Endodermal cell (in vitro differentiated cells): ENCODE measurements at regions not wholly inside any gene's neighbourhood (a gene's known extent, or its start where the extent isn't known, plus 50 kb on each side); places are given as distances from the start of the nearest gene placed in this dataset.

Experiments
- DNase-seq: peaks from one replicate; pipeline ENCODE4 v3.0.0-alpha.2; 2017
- H3K27ac ChIP-seq: 2 replicates; pipeline ENCODE4 v1.5.1; 2013; ENCODE audit warnings: mild to moderate bottlenecking, low read depth, low read length, moderate library complexity
- H3K27me3 ChIP-seq: 2 replicates; pipeline ENCODE4 v1.6.1; 2013; ENCODE audit warnings: mild to moderate bottlenecking, low read length, moderate library complexity; ENCODE audit not compliant: insufficient read depth, control insufficient read depth, poor library complexity, severe bottlenecking
- H3K36me3 ChIP-seq: 2 replicates; pipeline ENCODE4 v1.7.0; 2013; ENCODE audit warnings: mild to moderate bottlenecking, low read length, moderate library complexity; ENCODE audit not compliant: control insufficient read depth, insufficient read depth
- H3K4me1 ChIP-seq: one replicate; pipeline ENCODE4 v1.7.0; 2013; ENCODE audit warnings: low read length; ENCODE audit not compliant: control insufficient read depth, insufficient read depth
- H3K4me3 ChIP-seq: 2 replicates; pipeline ENCODE4 v1.5.1; 2013; ENCODE audit warnings: mild to moderate bottlenecking, low read length, moderate library complexity
- H3K9ac ChIP-seq: 2 replicates; pipeline ENCODE4 v1.6.1; 2013; ENCODE audit warnings: mild to moderate bottlenecking, low read length, moderate library complexity; ENCODE audit not compliant: poor library complexity, severe bottlenecking; ENCODE audit errors: extremely low read depth
- H3K9me3 ChIP-seq: 2 replicates; pipeline ENCODE4 v1.6.1; 2013; ENCODE audit warnings: mild to moderate bottlenecking, low read length, moderate library complexity; ENCODE audit not compliant: control insufficient read depth
- H3K27ac Mint-ChIP-seq: 2 replicates; pipeline ENCODE4 v1.8.0; 2020; ENCODE audit warnings: mixed read lengths
- H3K27me3 Mint-ChIP-seq: 2 replicates; pipeline ENCODE4 v1.8.0; 2021; ENCODE audit warnings: mild to moderate bottlenecking, mixed read lengths; ENCODE audit not compliant: insufficient read depth
- H3K36me3 Mint-ChIP-seq: 2 replicates; pipeline ENCODE4 v1.8.0; 2020; ENCODE audit warnings: low read depth, mixed read lengths
- H3K4me1 Mint-ChIP-seq: 2 replicates; pipeline ENCODE4 v1.8.0; 2020; ENCODE audit warnings: mixed read lengths
- H3K4me3 Mint-ChIP-seq: 2 replicates; pipeline ENCODE4 v1.8.0; 2020; ENCODE audit warnings: mild to moderate bottlenecking, moderate library complexity, mixed read lengths
- H3K9me3 Mint-ChIP-seq: 2 replicates; pipeline ENCODE4 v1.8.0; 2020; ENCODE audit warnings: mild to moderate bottlenecking, mixed read lengths
- WGBS, 2 experiments: methylation state at CpG; one replicate each; pipeline versions ENCODE4 v1.1.5 to v1.1.7; 2013; ENCODE audit warnings: missing lambda C conversion rate in 2 of 2, mixed read lengths in 1 of 2; ENCODE audit not compliant: insufficient coverage in 1 of 2, insufficient read length in 1 of 2; 5-methylcytosine and 5-hydroxymethylcytosine counted together
- TF ChIP-seq, protein P1 (sequence below): fragments of 200-600 bp; sonication (generic); conservative IDR thresholded peaks from 2 replicates; pipeline ENCODE4 v1.5.0; 2021; ENCODE audit warnings: antibody characterized with exemption, mild to moderate bottlenecking

GRCh38 chr12:92629349-92630065 lies 73.3 kb upstream of the PLEKHG7 start:
- H3K27ac ChIP-seq: no peak overlapping the region
- no peaks in the 10 kb centered on the region for H3K36me3 ChIP-seq
- peaks cover 23% of the 10 kb centered on the region for H3K4me1 Mint-ChIP-seq

DNA sequence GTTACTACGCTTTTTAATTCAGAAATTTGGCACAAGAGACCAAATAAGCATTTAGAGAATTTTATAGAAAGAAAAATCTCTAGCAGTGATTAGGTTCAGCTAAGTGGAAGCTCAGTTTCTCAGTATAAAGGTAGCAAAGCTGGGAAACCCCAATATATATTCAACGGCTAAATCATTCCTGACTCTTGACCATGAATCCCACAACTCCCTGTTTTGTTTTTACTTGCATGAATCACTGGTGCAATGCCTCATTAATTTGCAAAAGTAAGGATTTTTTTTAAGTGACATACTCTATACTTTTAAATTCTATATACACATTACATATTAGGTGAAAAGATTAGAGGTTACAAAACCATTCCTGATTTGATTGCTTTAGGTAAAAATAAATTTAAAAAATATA lies 74.3 kb upstream of the PLEKHG7 start:
- no peak for DNase-seq
- Mint-ChIP-seq H3K27me3 (no peaks in the 10 kb centered on the region), H3K4me3 (no peak overlapping the region), H3K9me3 (peaks cover 12% of the 10 kb centered on the region), H3K27ac (no peak overlapping the region), H3K4me1 (peaks cover 22% of the 10 kb centered on the region), H3K36me3 (no peaks in the 10 kb centered on the region)
- WGBS, 2 experiments: 94 to 100% methylated on average over 1 to 2 of the region's 2 CpGs
- Histone ChIP-seq H3K4me1 (no peaks in the 10 kb centered on the region), H3K9me3 (peaks cover 29% of the 10 kb centered on the region), H3K27ac (no peak overlapping the region), H3K9ac (no peak overlapping the region), H3K27me3 (no peaks in the 10 kb centered on the region), H3K4me3 (no peak overlapping the region), H3K36me3 (no peaks in the 10 kb centered on the region)
- TF ChIP-seq, protein P1, sequence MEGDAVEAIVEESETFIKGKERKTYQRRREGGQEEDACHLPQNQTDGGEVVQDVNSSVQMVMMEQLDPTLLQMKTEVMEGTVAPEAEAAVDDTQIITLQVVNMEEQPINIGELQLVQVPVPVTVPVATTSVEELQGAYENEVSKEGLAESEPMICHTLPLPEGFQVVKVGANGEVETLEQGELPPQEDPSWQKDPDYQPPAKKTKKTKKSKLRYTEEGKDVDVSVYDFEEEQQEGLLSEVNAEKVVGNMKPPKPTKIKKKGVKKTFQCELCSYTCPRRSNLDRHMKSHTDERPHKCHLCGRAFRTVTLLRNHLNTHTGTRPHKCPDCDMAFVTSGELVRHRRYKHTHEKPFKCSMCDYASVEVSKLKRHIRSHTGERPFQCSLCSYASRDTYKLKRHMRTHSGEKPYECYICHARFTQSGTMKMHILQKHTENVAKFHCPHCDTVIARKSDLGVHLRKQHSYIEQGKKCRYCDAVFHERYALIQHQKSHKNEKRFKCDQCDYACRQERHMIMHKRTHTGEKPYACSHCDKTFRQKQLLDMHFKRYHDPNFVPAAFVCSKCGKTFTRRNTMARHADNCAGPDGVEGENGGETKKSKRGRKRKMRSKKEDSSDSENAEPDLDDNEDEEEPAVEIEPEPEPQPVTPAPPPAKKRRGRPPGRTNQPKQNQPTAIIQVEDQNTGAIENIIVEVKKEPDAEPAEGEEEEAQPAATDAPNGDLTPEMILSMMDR: no peak

More at GRCh38 chr12:92629349-92630065, 73.3 kb upstream of the PLEKHG7 start:
- Mint-ChIP-seq H3K27me3 (no peaks in the 10 kb centered on the region), H3K36me3 (no peaks in the 10 kb centered on the region), H3K27ac (no peak overlapping the region), H3K9me3 (peaks cover 12% of the 10 kb centered on the region), H3K4me3 (no peak overlapping the region)
- H3K9ac ChIP-seq: no peak overlapping the region
- DNase-seq: no peak
- 78 to 89% methylated on average over 4 to 9 of the region's 9 CpGs for WGBS, 2 experiments
- H3K9me3 ChIP-seq: peaks cover 28% of the 10 kb centered on the region
- H3K27me3 ChIP-seq: no peaks in the 10 kb centered on the region
- no peaks in the 10 kb centered on the region for H3K4me1 ChIP-seq
- TF ChIP-seq, protein P1: no peak
- H3K4me3 ChIP-seq: no peak overlapping the region

DNA sequence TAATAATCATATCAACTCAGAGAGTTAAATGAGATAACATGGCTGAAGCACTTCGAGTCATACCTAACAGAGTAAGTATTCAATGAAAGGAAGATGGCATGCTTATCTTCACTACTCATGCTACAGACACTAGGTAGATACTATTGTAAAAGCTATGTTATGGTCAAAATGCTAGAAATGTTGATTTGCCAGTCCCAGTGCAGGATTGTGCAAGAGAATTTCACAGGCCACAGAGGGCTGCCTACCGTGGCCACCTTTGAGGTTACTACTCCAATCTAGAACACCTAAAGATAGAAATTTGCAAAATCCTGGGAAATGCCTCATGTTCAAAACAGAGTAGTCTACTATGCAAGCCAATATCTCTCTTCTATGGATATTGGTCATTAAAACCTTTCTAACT lies 75.3 kb upstream of the PLEKHG7 start:
- 100% methylated on average over 2 of the region's 2 CpGs for WGBS, 2 experiments

More for the DNA sequence above, 75.3 kb upstream of the PLEKHG7 start:
- DNase-seq: no peak
- Mint-ChIP-seq H3K4me3 (no peak overlapping the region), H3K9me3 (peaks cover 16% of the 10 kb centered on the region), H3K27me3 (no peaks in the 10 kb centered on the region), H3K36me3 (no peaks in the 10 kb centered on the region), H3K4me1 (peaks cover 16% of the 10 kb centered on the region), H3K27ac (no peak overlapping the region)
- no peaks in the 10 kb centered on the region for H3K36me3 ChIP-seq
- H3K27ac ChIP-seq: no peak overlapping the region
- H3K4me1 ChIP-seq: no peaks in the 10 kb centered on the region
- H3K9me3 ChIP-seq: peaks cover 39% of the 10 kb centered on the region
- no peaks in the 10 kb centered on the region for H3K27me3 ChIP-seq
- H3K4me3 ChIP-seq: peak overlapping the region; percentile 24
- no peak overlapping the region for H3K9ac ChIP-seq
- TF ChIP-seq, protein P1: no peak
